Thyroid gland (tissue), 4 donors: ENCODE measurements at regions not wholly inside any gene's neighbourhood (a gene's known extent, or its start where the extent isn't known, plus 50 kb on each side); places are given as distances from the start of the nearest gene placed in this dataset.
"Not testable (repeated sequence)": the region's sequence is repeated elsewhere in the genome, so short reads cannot be mapped to it uniquely, and the experiment has no call there.

Experiments
- CTCF ChIP-seq, 6 experiments: fragments of 200-600 bp in 3 of 6; fragments of 450-650 bp in 3 of 6; sonication (generic) in 3 of 6; IDR thresholded peaks; one replicate each; pipeline ENCODE4 v1.5.1; 2016 to 2019; ENCODE audit warnings: antibody characterized with exemption in 6 of 6, mild to moderate bottlenecking in 2 of 6, inconsistent platforms in 1 of 6, moderate library complexity in 1 of 6
- POLR2A ChIP-seq, 2 donors: fragments of 450-650 bp; IDR thresholded peaks; one replicate each; pipeline ENCODE4 v1.6.1; 2017; ENCODE audit warnings: antibody characterized with exemption in 2 of 2, mild to moderate bottlenecking in 2 of 2, moderate library complexity in 1 of 2

- TF ChIP-seq CTCF, POLR2A (IDR thresholded peaks at IDR 0.05): not testable (repeated sequence)
Measured at GRCh38 chr12:65678172-65678571, 146.1 kb upstream of the HMGA2 start.
